GM13976 (cell line): ENCODE measurements at regions not wholly inside any gene's neighbourhood (a gene's known extent, or its start where the extent isn't known, plus 50 kb on each side); places are given as distances from the start of the nearest gene placed in this dataset.

Experiments
- DNase-seq: peaks from one replicate; pipeline ENCODE4 v3.0.0; 2012; ENCODE audit warnings: low spot score
- CTCF ChIP-seq: IDR thresholded peaks from 2 replicates; pipeline ENCODE4 v1.5.1; 2012; ENCODE audit warnings: borderline replicate concordance, mild to moderate bottlenecking; ENCODE audit not compliant: insufficient read depth; ENCODE audit errors: extremely low read depth, missing control alignments, control extremely low read depth
- in situ Hi-C: fragments of 300-500 bp; cut with MboI; formaldehyde crosslinking; loops from one replicate; pipeline ENCODE4 v1.12.0; 2022; ENCODE audit warnings: low sequenced_read_pairs, mixed read lengths, inconsistent platforms; ENCODE audit not compliant: unreplicated experiment

GRCh38 chr5:143721925-143722324 is 90.0 kb upstream of the HMHB1 start:
- in situ Hi-C loops = no loop called here
- DNase-seq = no peak
- no peak for TF ChIP-seq CTCF

GRCh38 chr5:143720689-143721088 is 91.3 kb upstream of the HMHB1 start:
- TF ChIP-seq CTCF = no peak

DNA sequence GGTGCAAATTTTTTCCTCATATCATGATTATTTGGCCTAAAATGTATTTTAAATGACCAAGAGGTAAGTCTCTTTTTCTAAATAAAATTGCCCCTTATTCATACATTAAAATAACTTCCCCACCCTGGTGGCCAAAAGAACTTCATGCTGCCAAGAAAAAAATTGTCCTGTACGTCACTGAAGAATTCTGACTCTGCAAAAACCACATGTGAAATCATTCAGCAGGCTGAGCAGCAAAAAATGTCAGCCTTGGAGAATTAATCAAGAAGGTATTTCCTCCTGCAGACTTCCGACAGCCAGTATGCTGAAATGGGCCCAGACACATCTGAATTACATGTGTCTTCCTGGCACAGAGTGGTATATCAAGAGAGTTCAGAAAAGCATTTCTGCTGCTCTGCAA is 94.6 kb upstream of the HMHB1 start:
- no peak for DNase-seq
- in situ Hi-C loops = no loop called here
- no peak for TF ChIP-seq CTCF

More at GRCh38 chr5:143720689-143721088, 91.3 kb upstream of the HMHB1 start:
- no peak for DNase-seq
- in situ Hi-C loops = no loop called here

GRCh38 chr5:143716881-143717280 is 95.1 kb upstream of the HMHB1 start:
- in situ Hi-C loops = no loop called here
- DNase-seq = no peak
- no peak for TF ChIP-seq CTCF

GRCh38 chr5:143715616-143716015 is 96.3 kb upstream of the HMHB1 start:
- no peak for DNase-seq
- no peak for TF ChIP-seq CTCF
- in situ Hi-C loops = no loop called here

- in situ Hi-C loops = no loop called here
- no peak for TF ChIP-seq CTCF
- peak; percentile 14 for DNase-seq
Measured at GRCh38 chr5:143714629-143715028, 97.3 kb upstream of the HMHB1 start.

DNA sequence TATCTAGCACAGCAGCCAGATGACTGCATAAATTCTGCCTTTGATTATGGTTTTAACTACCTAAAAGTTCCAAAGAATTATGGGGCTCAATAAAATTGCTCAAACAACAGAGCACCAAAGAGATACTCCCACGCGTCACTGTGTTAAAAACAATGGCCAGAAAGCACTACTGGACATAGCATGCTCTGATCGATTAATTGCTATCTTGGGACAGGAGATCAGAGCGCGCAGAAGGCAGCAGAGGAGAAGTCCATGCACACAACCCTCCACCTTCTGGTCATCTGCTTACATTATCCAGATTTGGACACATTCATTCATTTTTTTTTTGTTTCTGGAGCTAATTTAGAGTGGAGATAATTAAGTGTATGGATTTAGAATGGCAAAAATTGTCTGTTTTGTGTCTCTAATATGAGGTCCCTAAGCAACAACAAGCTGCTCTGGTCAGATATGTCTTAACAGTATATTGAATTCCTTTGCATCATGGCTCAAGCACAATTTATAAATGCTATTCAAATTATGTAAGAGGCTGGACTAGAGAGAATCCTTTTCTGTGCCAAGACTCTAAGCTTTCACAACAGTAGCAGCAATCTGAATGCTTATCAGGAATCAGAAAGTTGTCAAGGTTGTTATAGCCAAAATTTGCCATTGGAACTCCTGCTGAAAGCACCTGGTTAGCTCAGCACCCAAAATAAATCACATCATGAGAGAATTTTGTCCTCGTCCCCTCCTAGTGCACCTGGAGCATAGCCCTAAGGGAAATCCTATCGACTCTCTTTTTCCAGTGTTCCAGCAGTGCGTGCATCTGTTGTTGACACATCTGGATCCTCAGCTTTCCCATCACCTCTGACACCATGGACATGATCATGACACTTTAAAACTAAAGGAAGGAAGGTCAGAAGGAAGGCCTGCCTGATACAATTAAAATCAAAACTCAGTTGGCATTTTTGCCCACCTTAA is 98.6 kb upstream of the HMHB1 start:
- in situ Hi-C loops = no loop called here
- no peak for TF ChIP-seq CTCF

More for the DNA sequence above, 98.6 kb upstream of the HMHB1 start:
- no peak for DNase-seq
